Spleen (tissue), 7 donors: ENCODE measurements at regions not wholly inside any gene's neighbourhood (a gene's known extent, or its start where the extent isn't known, plus 50 kb on each side); places are given as distances from the start of the nearest gene placed in this dataset.

Experiments
- CTCF ChIP-seq, 11 experiments: fragments of 200-600 bp in 7 of 11; fragments of 450-650 bp in 4 of 11; sonication (generic) in 4 of 11; IDR thresholded peaks in 8 of 11; conservative IDR thresholded peaks in 3 of 11; 1 replicate in 7 of 11; 2 replicates in 4 of 11; pipeline versions ENCODE4 v1.4.0 to v1.8.0; 2016 to 2021; ENCODE audit warnings: antibody characterized with exemption in 11 of 11, inconsistent platforms in 4 of 11, mild to moderate bottlenecking in 1 of 11
- POLR2A ChIP-seq, 3 donors: fragments of 450-650 bp; IDR thresholded peaks; one replicate each; pipeline ENCODE4 v1.5.1; 2017; ENCODE audit warnings: antibody characterized with exemption in 3 of 3, mild to moderate bottlenecking in 1 of 3
- donor health status: DM: no; HTN: no; CAD: no; lungs with moderate emphysema.
- donor health status: DM: no; HTN: no; CAD: no.
- donor health status: DM: no; HTN: no; CAD: no.

GRCh38 chr18:28999726-29000125, 822.8 kb upstream of the CDH2 start:
- TF ChIP-seq CTCF (IDR thresholded peaks at IDR 0.05 in 8 of 11, conservative IDR thresholded peaks at IDR 0.05 in 3 of 11), result no peak
- no peak for TF ChIP-seq POLR2A (IDR thresholded peaks at IDR 0.05)
